Cardiac fibroblast (primary cell): ENCODE measurements at regions not wholly inside any gene's neighbourhood (a gene's known extent, or its start where the extent isn't known, plus 50 kb on each side); places are given as distances from the start of the nearest gene placed in this dataset.

Source experiments
- DNase-seq, 2 donors: peaks; one replicate each; pipeline versions ENCODE4 v3.0.0 to v3.0.0-alpha.2; 2010; ENCODE audit warnings: low read depth in 2 of 2
- H3K4me3 ChIP-seq, 2 donors: replicated peaks in 1 of 2; 1 replicate in 1 of 2; 2 replicates in 1 of 2; pipeline ENCODE4 v1.5.1; 2011; ENCODE audit warnings: low read depth in 2 of 2, low read length in 2 of 2, mild to moderate bottlenecking in 2 of 2, moderate library complexity in 1 of 2
- CTCF ChIP-seq: IDR thresholded peaks from one replicate; pipeline ENCODE4 v1.5.1; 2011; ENCODE audit warnings: low read depth, mild to moderate bottlenecking, low read length, inconsistent platforms

GRCh38 chr2:120562218-120563005 lies 173.3 kb upstream of the GLI2 start:
- no peak for DNase-seq
- H3K4me3 ChIP-seq, result no peak overlapping the region
- TF ChIP-seq CTCF, result no peak

- H3K4me3 ChIP-seq, result no peak overlapping the region
- TF ChIP-seq CTCF, result no peak
- DNase-seq, result no peak
These were observed 172.1 kb upstream of the GLI2 start for GRCh38 chr2:120563616-120564015.

GRCh38 chr2:120564213-120565094 lies 171.2 kb upstream of the GLI2 start:
- no peak for DNase-seq
- no peak for TF ChIP-seq CTCF
- H3K4me3 ChIP-seq, result no peak overlapping the region

- no peak overlapping the region for H3K4me3 ChIP-seq
- no peak for DNase-seq
- TF ChIP-seq CTCF, result no peak
These were observed 170.6 kb upstream of the GLI2 start for GRCh38 chr2:120565095-120565460.

- no peak overlapping the region for H3K4me3 ChIP-seq
- no peak for TF ChIP-seq CTCF
- DNase-seq, result no peak
These were observed 169.7 kb upstream of the GLI2 start for GRCh38 chr2:120565929-120566328.

- no peak for TF ChIP-seq CTCF
- peak; percentile 95 to 96 for DNase-seq
- H3K4me3 ChIP-seq, result no peak overlapping the region
These were observed 169.2 kb upstream of the GLI2 start for GRCh38 chr2:120566331-120567035.
